Activated CD4-positive, alpha-beta T cell treated with anti-CD3 and anti-CD28 coated beads, Interleukin-2, amount 10 ng/mL, durations not matched to agents 24 days and 14 days (primary cell): ENCODE measurements at regions not wholly inside any gene's neighbourhood (a gene's known extent, or its start where the extent isn't known, plus 50 kb on each side); places are given as distances from the start of the nearest gene placed in this dataset.

Source experiments
- DNase-seq: peaks from one replicate; pipeline ENCODE4 v3.0.0; 2022
- H3K27ac Mint-ChIP-seq: one replicate; pipeline ENCODE4 v1.8.0; 2022; ENCODE audit warnings: mild to moderate bottlenecking, mixed read lengths
- H3K27me3 Mint-ChIP-seq: one replicate; pipeline ENCODE4 v1.8.0; 2022; ENCODE audit warnings: mixed read lengths
- H3K36me3 Mint-ChIP-seq: one replicate; pipeline ENCODE4 v1.8.0; 2022; ENCODE audit warnings: low read depth, mild to moderate bottlenecking, mixed read lengths
- H3K4me1 Mint-ChIP-seq: one replicate; pipeline ENCODE4 v1.8.0; 2021; ENCODE audit warnings: mixed read lengths
- H3K4me3 Mint-ChIP-seq: one replicate; pipeline ENCODE4 v1.8.0; 2022; ENCODE audit warnings: mild to moderate bottlenecking, moderate library complexity, mixed read lengths
- H3K9me3 Mint-ChIP-seq: one replicate; pipeline ENCODE4 v1.8.0; 2021; ENCODE audit warnings: mixed read lengths
- intact Hi-C: fragments of 100-400 bp; cut with micrococcal nuclease; formaldehyde crosslinking; loops from one replicate; pipeline ENCODE4 v1.15.1; 2023

GRCh38 chr13:73262862-73263627 is 204.2 kb downstream of the KLF5 start:
- no peak for DNase-seq
- Mint-ChIP-seq H3K9me3 (peaks cover 1% of the 10 kb centered on the region), H3K4me1 (peaks cover 3% of the 10 kb centered on the region), H3K27me3 (peaks cover 2% of the 10 kb centered on the region), H3K36me3 (no peaks in the 10 kb centered on the region), H3K4me3 (no peak overlapping the region), H3K27ac (no peak overlapping the region)
- intact Hi-C loops: no loop called here

DNA sequence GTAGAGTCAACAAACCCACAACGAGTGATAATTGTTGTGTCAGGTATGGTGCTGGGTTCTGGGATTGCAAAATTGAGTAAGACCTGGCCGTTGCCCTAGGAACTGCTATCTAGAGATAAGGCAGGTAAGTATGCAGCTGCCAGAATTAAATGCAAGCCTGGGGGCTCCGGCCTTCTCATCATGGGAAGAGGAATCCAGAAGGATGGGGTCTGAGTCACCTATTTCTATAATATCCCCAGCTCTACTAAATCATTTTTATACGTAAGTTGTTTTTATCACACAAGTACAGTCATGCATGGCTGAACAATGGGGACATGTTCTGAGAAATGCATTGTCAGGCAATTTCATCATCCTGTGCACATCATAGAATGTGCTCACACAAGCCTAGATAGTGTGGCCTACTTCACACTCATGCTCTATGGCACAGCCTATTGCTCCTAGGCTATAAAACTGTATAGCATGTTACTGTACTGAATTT is 203.0 kb downstream of the KLF5 start:
- Mint-ChIP-seq H3K4me1 (peaks cover 3% of the 10 kb centered on the region), H3K9me3 (peaks cover 3% of the 10 kb centered on the region), H3K27ac (no peak overlapping the region), H3K36me3 (no peaks in the 10 kb centered on the region), H3K4me3 (no peak overlapping the region), H3K27me3 (peaks cover 2% of the 10 kb centered on the region)
- intact Hi-C loops: no loop called here
- DNase-seq: no peak

GRCh38 chr13:73259061-73260017 is 200.5 kb downstream of the KLF5 start:
- Mint-ChIP-seq H3K4me1 (peaks cover 6% of the 10 kb centered on the region), H3K27ac (no peak overlapping the region), H3K4me3 (no peak overlapping the region), H3K9me3 (peaks cover 3% of the 10 kb centered on the region), H3K36me3 (no peaks in the 10 kb centered on the region), H3K27me3 (peaks cover 3% of the 10 kb centered on the region)
- DNase-seq: no peak
- intact Hi-C loops: no loop called here

DNA sequence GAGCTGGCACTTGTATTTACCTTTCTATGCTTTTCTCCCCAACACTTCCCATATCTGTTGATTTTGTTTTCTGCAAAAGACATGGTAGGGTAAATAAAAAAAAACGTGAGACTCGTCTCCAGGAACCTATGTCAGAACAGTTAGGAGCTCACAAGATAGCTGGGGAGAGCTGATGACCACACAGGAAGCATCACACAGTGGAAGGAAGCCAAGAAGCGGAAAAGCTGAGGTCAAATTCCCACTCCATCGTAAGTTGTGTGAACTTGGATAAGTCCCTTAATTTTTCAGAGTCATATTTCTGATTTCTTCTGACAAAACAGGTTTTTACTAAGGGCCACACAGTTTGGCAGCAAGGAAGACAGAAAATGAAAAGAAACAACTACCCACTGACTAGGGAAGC is 199.6 kb downstream of the KLF5 start:
- Mint-ChIP-seq H3K4me3 (no peak overlapping the region), H3K9me3 (peaks cover 3% of the 10 kb centered on the region), H3K27ac (no peak overlapping the region), H3K36me3 (no peaks in the 10 kb centered on the region), H3K27me3 (peaks cover 3% of the 10 kb centered on the region), H3K4me1 (peaks cover 4% of the 10 kb centered on the region)
- intact Hi-C loops: no loop called here
- DNase-seq: no peak

DNA sequence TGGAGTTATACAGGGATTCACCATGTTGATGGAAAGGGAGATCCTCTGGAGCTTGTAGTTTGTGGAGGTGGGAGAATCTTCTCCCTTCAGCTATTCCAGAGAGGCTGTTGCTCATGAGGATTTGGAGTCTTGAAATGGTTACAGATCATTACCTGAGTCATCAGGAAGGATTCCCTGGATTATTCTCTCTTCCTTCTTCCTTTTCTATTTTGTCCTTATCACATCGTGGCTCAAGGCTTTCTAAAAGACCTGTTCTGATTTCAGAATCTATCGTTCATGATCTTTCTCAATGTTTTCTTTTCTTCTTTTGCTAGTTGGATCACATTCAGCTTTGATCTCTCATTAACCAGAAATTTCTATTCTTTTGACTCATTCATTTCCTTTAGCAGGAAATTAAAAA is 196.0 kb downstream of the KLF5 start:
- Mint-ChIP-seq H3K9me3 (peaks cover 8% of the 10 kb centered on the region), H3K4me3 (no peak overlapping the region), H3K27me3 (peaks cover 6% of the 10 kb centered on the region), H3K27ac (no peak overlapping the region), H3K4me1 (peaks cover 4% of the 10 kb centered on the region), H3K36me3 (no peaks in the 10 kb centered on the region)
- intact Hi-C loops: no loop called here
- DNase-seq: no peak

GRCh38 chr13:73251626-73252265 is 192.9 kb downstream of the KLF5 start:
- H3K36me3 Mint-ChIP-seq: no peaks in the 10 kb centered on the region
- intact Hi-C loops: no loop called here
- H3K9me3 Mint-ChIP-seq: peaks cover 9% of the 10 kb centered on the region
- H3K4me1 Mint-ChIP-seq: peaks cover 4% of the 10 kb centered on the region
- H3K27ac Mint-ChIP-seq: no peak overlapping the region
- H3K27me3 Mint-ChIP-seq: peaks cover 4% of the 10 kb centered on the region
- no peak overlapping the region for H3K4me3 Mint-ChIP-seq
- DNase-seq: no peak

DNA sequence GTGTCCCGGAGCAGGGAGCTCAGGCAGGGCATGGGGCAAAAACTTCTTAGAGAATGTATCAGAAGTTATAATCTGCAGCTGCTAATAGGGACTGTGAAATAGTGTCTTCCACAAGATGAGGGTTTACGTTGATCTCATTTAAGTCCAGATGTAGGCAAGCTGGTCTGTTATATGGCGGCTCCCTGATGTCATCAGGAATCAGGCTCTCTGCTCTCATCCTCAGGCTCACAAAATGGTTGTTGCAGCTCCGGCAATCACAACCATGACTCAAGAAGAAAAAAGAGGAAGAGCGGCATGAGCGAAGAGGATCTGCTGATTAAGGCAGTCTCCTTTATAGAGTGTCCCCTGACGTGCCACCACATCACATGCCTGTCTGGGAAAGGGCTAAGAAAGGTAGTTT is 191.3 kb downstream of the KLF5 start:
- Mint-ChIP-seq H3K9me3 (peaks cover 9% of the 10 kb centered on the region), H3K36me3 (no peaks in the 10 kb centered on the region), H3K4me1 (peaks cover 2% of the 10 kb centered on the region), H3K27ac (no peak overlapping the region), H3K27me3 (peaks cover 4% of the 10 kb centered on the region), H3K4me3 (no peak overlapping the region)
- intact Hi-C loops: no loop called here
- no peak for DNase-seq

DNA sequence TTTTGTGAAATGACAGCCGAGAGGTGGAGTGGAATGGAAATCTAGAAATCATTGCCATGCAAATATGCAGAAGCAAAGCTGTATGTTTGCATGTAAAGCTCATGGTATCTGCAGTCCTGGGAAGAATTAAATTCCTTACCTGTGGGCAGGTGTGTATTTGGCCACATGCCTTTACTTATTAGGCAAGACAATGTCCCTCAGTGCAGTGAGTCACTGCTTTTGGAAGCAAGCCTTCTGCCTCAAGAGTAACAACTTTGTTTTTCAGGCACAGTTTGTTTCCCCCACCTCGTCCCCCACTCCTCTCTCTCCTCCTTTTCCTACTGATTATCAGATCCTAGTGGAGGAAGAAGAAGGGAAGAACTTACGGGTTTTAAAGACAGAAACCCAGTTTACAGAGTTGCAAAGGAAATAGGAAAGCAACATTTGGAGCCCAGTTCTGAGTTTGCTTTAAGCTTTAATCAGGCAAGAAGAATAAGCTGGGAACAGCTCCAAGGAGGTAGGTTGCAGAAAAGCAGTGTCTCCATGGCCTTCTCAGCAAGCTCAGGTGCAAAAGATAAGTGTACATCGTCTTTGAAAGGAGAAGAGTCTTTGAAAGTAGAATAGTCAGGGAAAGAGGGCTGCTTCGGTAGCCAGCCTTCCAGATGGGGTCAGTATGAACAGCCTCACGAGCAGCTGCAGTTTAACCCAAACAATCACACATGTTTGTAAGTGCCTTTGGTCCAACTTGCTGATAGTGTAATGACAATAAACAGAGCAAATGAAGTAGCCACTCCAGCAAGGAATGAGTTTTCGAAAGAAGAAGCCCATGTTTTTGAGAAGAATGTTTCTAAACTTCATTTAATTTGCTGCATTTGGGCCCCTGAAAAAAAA is 190.1 kb downstream of the KLF5 start:
- H3K4me3 Mint-ChIP-seq: no peak overlapping the region
- intact Hi-C loops: no loop called here
- H3K9me3 Mint-ChIP-seq: peaks cover 9% of the 10 kb centered on the region
- peaks cover 2% of the 10 kb centered on the region for H3K27me3 Mint-ChIP-seq
- H3K4me1 Mint-ChIP-seq: no peaks in the 10 kb centered on the region
- H3K36me3 Mint-ChIP-seq: no peaks in the 10 kb centered on the region
- DNase-seq: no peak
- no peak overlapping the region for H3K27ac Mint-ChIP-seq

DNA sequence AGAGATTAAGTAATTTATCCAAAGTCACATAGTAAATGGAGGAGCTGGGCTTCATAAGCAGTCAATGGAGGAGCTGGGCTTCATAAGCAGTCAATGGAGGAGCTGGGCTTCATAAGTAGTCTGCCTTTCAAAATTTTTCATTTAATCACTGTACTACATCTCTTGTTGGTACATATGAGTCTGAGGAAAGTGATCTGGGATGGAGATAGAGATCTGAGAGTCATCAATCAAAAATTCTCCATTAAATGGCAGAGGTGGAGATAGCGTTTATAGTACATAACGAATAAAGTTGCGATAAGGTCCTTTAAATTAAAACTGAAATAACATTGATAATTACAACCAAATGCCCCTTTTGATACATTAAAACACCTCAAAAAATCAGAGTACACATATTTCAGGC is 189.3 kb downstream of the KLF5 start:
- Mint-ChIP-seq H3K4me3 (no peak overlapping the region), H3K27ac (no peak overlapping the region), H3K27me3 (peaks cover 2% of the 10 kb centered on the region), H3K36me3 (no peaks in the 10 kb centered on the region), H3K4me1 (no peaks in the 10 kb centered on the region), H3K9me3 (peaks cover 9% of the 10 kb centered on the region)
- no peak for DNase-seq
- intact Hi-C loops: no loop called here

DNA sequence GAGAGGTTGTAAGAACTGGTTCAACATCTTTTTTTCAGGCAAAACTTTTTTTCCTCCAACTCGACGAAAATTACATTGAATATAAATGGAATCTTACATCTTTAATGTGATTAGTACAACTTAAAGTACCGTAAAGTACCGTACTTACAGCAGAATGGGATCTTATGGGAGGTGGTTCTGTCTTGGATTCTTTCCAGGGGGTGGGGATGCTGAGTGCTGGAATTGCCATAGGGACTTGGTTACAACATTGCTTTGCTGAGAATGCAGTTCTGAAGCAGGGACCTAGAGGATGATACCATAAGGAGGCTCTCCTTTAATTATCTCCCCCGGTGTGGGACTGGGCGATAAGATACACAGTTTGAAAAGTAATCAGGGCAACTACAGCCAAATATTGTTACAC is 186.4 kb downstream of the KLF5 start:
- Mint-ChIP-seq H3K27me3 (no peaks in the 10 kb centered on the region), H3K36me3 (no peaks in the 10 kb centered on the region), H3K4me1 (no peaks in the 10 kb centered on the region), H3K4me3 (no peak overlapping the region), H3K27ac (no peak overlapping the region), H3K9me3 (peaks cover 8% of the 10 kb centered on the region)
- intact Hi-C loops: no loop called here
- no peak for DNase-seq

GRCh38 chr13:73244467-73244866 is 185.7 kb downstream of the KLF5 start:
- H3K9me3 Mint-ChIP-seq: peaks cover 7% of the 10 kb centered on the region
- H3K27ac Mint-ChIP-seq: no peak overlapping the region
- no peaks in the 10 kb centered on the region for H3K4me1 Mint-ChIP-seq
- H3K4me3 Mint-ChIP-seq: no peak overlapping the region
- no peaks in the 10 kb centered on the region for H3K36me3 Mint-ChIP-seq
- no peak for DNase-seq
- no peaks in the 10 kb centered on the region for H3K27me3 Mint-ChIP-seq
- intact Hi-C loops: no loop called here

- DNase-seq: no peak
- no peak overlapping the region for H3K27ac Mint-ChIP-seq
- no peaks in the 10 kb centered on the region for H3K36me3 Mint-ChIP-seq
- H3K9me3 Mint-ChIP-seq: peaks cover 4% of the 10 kb centered on the region
- H3K4me3 Mint-ChIP-seq: no peak overlapping the region
- intact Hi-C loops: no loop called here
- no peaks in the 10 kb centered on the region for H3K4me1 Mint-ChIP-seq
- H3K27me3 Mint-ChIP-seq: no peaks in the 10 kb centered on the region
These were observed 183.8 kb downstream of the KLF5 start for GRCh38 chr13:73242515-73243015.

- H3K4me3 Mint-ChIP-seq: no peak overlapping the region
- intact Hi-C loops: no loop called here
These were observed 181.4 kb downstream of the KLF5 start for GRCh38 chr13:73240193-73240592.

More at GRCh38 chr13:73240193-73240592, 181.4 kb downstream of the KLF5 start:
- DNase-seq: no peak
- no peaks in the 10 kb centered on the region for H3K36me3 Mint-ChIP-seq
- H3K9me3 Mint-ChIP-seq: peaks cover 4% of the 10 kb centered on the region
- no peak overlapping the region for H3K27ac Mint-ChIP-seq
- peaks cover 1% of the 10 kb centered on the region for H3K27me3 Mint-ChIP-seq
- no peaks in the 10 kb centered on the region for H3K4me1 Mint-ChIP-seq
